ENCODE measurements at regions not wholly inside any gene's neighbourhood (a gene's known extent, or its start where the extent isn't known, plus 50 kb on each side); places are given as distances from the start of the nearest gene placed in this dataset.

DNA sequence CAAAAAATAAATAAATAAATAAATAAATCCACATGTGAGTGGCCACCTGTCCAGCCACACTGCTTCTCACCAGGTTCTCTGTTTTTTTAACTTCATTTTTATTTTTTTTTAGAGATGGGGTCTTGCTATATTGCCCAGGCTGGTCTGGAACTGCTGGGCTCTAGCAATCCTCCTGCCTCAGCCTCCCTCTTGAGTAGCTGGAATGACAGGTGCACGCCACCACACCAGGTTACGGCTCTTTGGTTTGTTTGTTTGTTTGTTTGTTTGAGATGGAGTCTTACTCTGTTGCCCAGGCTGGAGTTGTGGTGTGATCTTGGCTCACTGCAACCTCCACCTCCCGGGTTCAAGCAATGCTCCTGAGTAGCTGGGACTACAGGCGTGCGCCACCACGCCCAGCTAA, 94.5 kb upstream of the CACNA1A start:
- TF ChIP-seq CTCF (IDR thresholded peaks at IDR 0.05) (no peak), POLR2A (IDR thresholded peaks at IDR 0.05) (no peak)

Data from uterus (tissue), 2 donors.